HEK293 (cell line): ENCODE measurements at regions not wholly inside any gene's neighbourhood (a gene's known extent, or its start where the extent isn't known, plus 50 kb on each side); places are given as distances from the start of the nearest gene placed in this dataset.
"Not testable (repeated sequence)": the region's sequence is repeated elsewhere in the genome, so short reads cannot be mapped to it uniquely, and the experiment has no call there.

ENCODE experiments used
- CTCF ChIA-PET: fragments of 350-600 bp; formaldehyde crosslinking; extraction: SDS; loops from one replicate; lab custom pipeline; 2021; ENCODE audit warnings: antibody characterized with exemption; lab: Yijun Ruan, JAX
- POLR2A ChIA-PET: fragments of 300-600 bp; formaldehyde crosslinking; extraction: SDS; loops from one replicate; lab custom pipeline; 2020; ENCODE audit warnings: antibody characterized with exemption, inconsistent platforms; lab: Yijun Ruan, JAX
- H3K27ac ChIP-seq: fragments of 200-500 bp; sonication (Bioruptor generic); 2 replicates; pipeline ENCODE4 v1.5.1; 2014; ENCODE audit warnings: low read depth, low read length, control low read depth, inconsistent platforms; ENCODE audit errors: extremely low read depth
- H3K36me3 ChIP-seq, 2 experiments: fragments of 200-500 bp in 1 of 2; sonication (Bioruptor generic) in 1 of 2; 1 replicate in 1 of 2; 2 replicates in 1 of 2; pipeline ENCODE4 v1.5.1; 2014 to 2017; ENCODE audit warnings: inconsistent platforms in 2 of 2, low read length in 2 of 2; ENCODE audit not compliant: control insufficient read depth in 2 of 2, insufficient read depth in 1 of 2
- H3K4me1 ChIP-seq: fragments of 200-500 bp; sonication (Bioruptor generic); 2 replicates; pipeline ENCODE4 v1.5.1; 2014; ENCODE audit warnings: mild to moderate bottlenecking, low read length, inconsistent platforms; ENCODE audit not compliant: control insufficient read depth, insufficient read depth
- H3K4me3 ChIP-seq: 2 replicates; pipeline ENCODE4 v1.5.1; 2011; ENCODE audit warnings: low read depth, mild to moderate bottlenecking, control low read depth, low read length, moderate library complexity
- H3K9me3 ChIP-seq: fragments of 200-500 bp; sonication (Bioruptor generic); 2 replicates; pipeline ENCODE4 v1.5.1; 2014; ENCODE audit warnings: low read depth, low read length, inconsistent platforms; ENCODE audit not compliant: control insufficient read depth, insufficient read depth
- GLIS1 ChIP-seq: fragments of 450-650 bp; formaldehyde crosslinking; IDR thresholded peaks from 2 replicates; pipeline ENCODE4 v1.5.1; 2016; ENCODE audit warnings: missing biosample characterization, missing genetic modification characterization
- KLF8 ChIP-seq: fragments of 450-650 bp; formaldehyde crosslinking; IDR thresholded peaks from 2 replicates; pipeline ENCODE4 v1.5.1; 2016; ENCODE audit warnings: missing biosample characterization, missing genetic modification characterization
- MYNN ChIP-seq: fragments of 450-650 bp; formaldehyde crosslinking; IDR thresholded peaks from 2 replicates; pipeline ENCODE4 v1.5.1; 2016; ENCODE audit warnings: missing biosample characterization, missing genetic modification characterization, borderline replicate concordance
- SCRT1 ChIP-seq: fragments of 450-650 bp; formaldehyde crosslinking; IDR thresholded peaks from 2 replicates; pipeline ENCODE4 v1.5.1; 2016; ENCODE audit warnings: missing biosample characterization, missing genetic modification characterization, borderline replicate concordance
- SP7 ChIP-seq: fragments of 450-650 bp; formaldehyde crosslinking; IDR thresholded peaks from 2 replicates; pipeline ENCODE4 v1.5.1; 2016; ENCODE audit warnings: missing biosample characterization, missing genetic modification characterization
- ZBTB48 ChIP-seq: fragments of 450-650 bp; formaldehyde crosslinking; IDR thresholded peaks from 2 replicates; pipeline ENCODE4 v1.5.1; 2016; ENCODE audit warnings: missing biosample characterization, missing genetic modification characterization
- ZFP69B ChIP-seq: fragments of 450-650 bp; formaldehyde crosslinking; IDR thresholded peaks from 2 replicates; pipeline ENCODE4 v1.5.1; 2016; ENCODE audit warnings: missing biosample characterization, missing genetic modification characterization
- ZNF114 ChIP-seq: fragments of 450-650 bp; formaldehyde crosslinking; IDR thresholded peaks from 2 replicates; pipeline ENCODE4 v1.5.0; 2017; ENCODE audit warnings: missing biosample characterization, missing genetic modification characterization
- ZNF146 ChIP-seq: fragments of 450-650 bp; formaldehyde crosslinking; IDR thresholded peaks from 2 replicates; pipeline ENCODE4 v1.5.1; 2016; ENCODE audit warnings: missing biosample characterization, missing genetic modification characterization
- ZNF155 ChIP-seq: fragments of 450-650 bp; formaldehyde crosslinking; IDR thresholded peaks from 2 replicates; pipeline ENCODE4 v1.5.1; 2016; ENCODE audit warnings: missing biosample characterization, missing genetic modification characterization
- ZNF174 ChIP-seq: fragments of 450-650 bp; formaldehyde crosslinking; IDR thresholded peaks from 2 replicates; pipeline ENCODE4 v1.5.0; 2017; ENCODE audit warnings: missing biosample characterization, mild to moderate bottlenecking, missing genetic modification characterization
- ZNF211 ChIP-seq: fragments of 450-650 bp; formaldehyde crosslinking; IDR thresholded peaks from 2 replicates; pipeline ENCODE4 v1.5.1; 2016; ENCODE audit warnings: low read depth, missing biosample characterization, missing genetic modification characterization
- ZNF214 ChIP-seq: fragments of 450-650 bp; formaldehyde crosslinking; IDR thresholded peaks from 2 replicates; pipeline ENCODE4 v1.5.1; 2017; ENCODE audit warnings: missing biosample characterization, mild to moderate bottlenecking, missing genetic modification characterization, borderline replicate concordance
- ZNF221 ChIP-seq: fragments of 450-650 bp; formaldehyde crosslinking; IDR thresholded peaks from 2 replicates; pipeline ENCODE4 v1.5.1; 2017; ENCODE audit warnings: missing biosample characterization, missing genetic modification characterization, borderline replicate concordance
- ZNF24 ChIP-seq: fragments of 450-650 bp; formaldehyde crosslinking; IDR thresholded peaks from 2 replicates; pipeline ENCODE4 v1.5.1; 2016; ENCODE audit warnings: missing biosample characterization, missing genetic modification characterization
- ZNF302 ChIP-seq: fragments of 450-650 bp; formaldehyde crosslinking; IDR thresholded peaks from 2 replicates; pipeline ENCODE4 v1.5.1; 2016; ENCODE audit warnings: missing biosample characterization, missing genetic modification characterization, low read depth
- ZNF514 ChIP-seq: fragments of 450-650 bp; formaldehyde crosslinking; IDR thresholded peaks from 2 replicates; pipeline ENCODE4 v1.5.1; 2016; ENCODE audit warnings: missing biosample characterization, missing genetic modification characterization
- ZNF558 ChIP-seq: fragments of 450-650 bp; formaldehyde crosslinking; IDR thresholded peaks from 2 replicates; pipeline ENCODE4 v1.5.1; 2016; ENCODE audit warnings: missing biosample characterization, missing genetic modification characterization
- ZNF791 ChIP-seq: fragments of 450-650 bp; formaldehyde crosslinking; IDR thresholded peaks from 2 replicates; pipeline ENCODE4 v1.5.1; 2016; ENCODE audit warnings: missing biosample characterization, missing genetic modification characterization
- TF ChIP-seq, protein P1 (sequence below): fragments of 450-650 bp; formaldehyde crosslinking; IDR thresholded peaks from 2 replicates; pipeline ENCODE4 v1.5.1; 2016; ENCODE audit warnings: missing biosample characterization, missing genetic modification characterization, low read depth

DNA sequence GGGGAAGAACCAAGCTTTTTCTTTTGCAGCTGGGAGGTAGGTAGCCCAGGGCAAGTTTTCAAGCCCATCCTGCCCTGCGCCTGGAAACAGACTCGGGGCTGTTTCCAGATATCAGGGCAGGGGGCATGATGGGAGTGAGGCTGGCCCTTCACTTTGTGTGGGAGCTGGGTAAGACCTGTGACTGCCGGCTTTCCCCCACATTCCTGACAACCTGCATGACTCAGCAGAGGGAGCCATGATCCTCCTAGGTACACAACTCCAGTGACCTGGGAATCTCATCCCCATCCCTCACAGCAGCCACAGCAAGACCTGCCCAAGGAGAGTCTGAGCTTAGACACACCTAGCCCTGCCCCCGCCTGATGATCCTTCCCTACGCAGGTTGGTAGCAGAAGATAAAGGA, 280.8 kb downstream of the SOX4 start:
- H3K27ac ChIP-seq: no peak overlapping the region
- CTCF ChIA-PET: interaction anchor here (0.6 kb wide), 1 partner anchor 52 kb away, joined by 4 read pairs; no protein-coding TSS in a partner anchor
- no peaks in the 10 kb centered on the region; the same call in 1 of the 2 replicates for H3K9me3 ChIP-seq
- H3K4me1 ChIP-seq: no peaks in the 10 kb centered on the region
- H3K4me3 ChIP-seq: no peak overlapping the region
- POLR2A ChIA-PET: no interaction called here
- TF ChIP-seq ZNF174 (tag by site-specific recombination) (no peak), ZNF211 (tag by site-specific recombination) (no peak), ZNF302 (tag by site-specific recombination) (no peak)
- no peaks in the 10 kb centered on the region for H3K36me3 ChIP-seq

DNA sequence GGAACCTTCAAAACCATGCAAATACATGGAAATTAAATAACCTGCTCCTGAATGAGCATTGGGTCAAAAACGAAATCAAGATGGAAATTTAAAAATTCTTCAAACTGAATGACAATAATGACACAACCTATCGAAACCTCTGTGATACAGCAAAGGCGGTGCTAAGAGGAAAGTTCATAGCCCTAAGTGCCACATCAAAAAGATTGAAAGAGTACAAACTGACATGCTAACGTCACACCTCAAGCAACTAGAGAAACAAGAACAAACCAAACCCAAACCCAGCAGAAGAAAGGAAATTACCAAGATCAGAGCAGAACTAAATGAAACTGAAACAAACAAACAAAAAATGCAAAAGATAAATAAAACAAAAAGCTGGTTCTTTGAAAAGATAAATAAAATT, 283.5 kb downstream of the SOX4 start:
- H3K36me3 ChIP-seq, CTCF ChIA-PET, H3K9me3 ChIP-seq, H3K4me3 ChIP-seq, H3K4me1 ChIP-seq, H3K27ac ChIP-seq, POLR2A ChIA-PET: not testable (repeated sequence)

DNA sequence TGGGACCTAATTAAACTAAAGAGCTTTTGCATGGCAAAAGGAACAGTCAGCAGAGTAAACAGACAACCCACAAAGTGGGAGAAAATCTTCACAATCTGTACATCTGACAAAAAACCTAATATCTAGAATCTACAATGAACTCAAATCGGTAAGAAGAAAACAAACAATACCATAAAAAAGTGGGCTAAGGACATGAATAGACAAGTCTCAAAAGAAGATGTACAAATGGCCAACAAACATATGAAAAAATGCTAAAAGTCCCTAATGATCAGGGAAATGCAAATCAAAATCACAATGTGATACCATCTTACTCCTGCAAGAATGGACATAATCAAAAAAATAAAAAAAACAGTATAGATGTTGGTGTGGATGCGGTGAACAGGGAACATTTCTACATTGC, 286.7 kb downstream of the SOX4 start:
- H3K4me3 ChIP-seq, H3K36me3 ChIP-seq, POLR2A ChIA-PET, H3K4me1 ChIP-seq, CTCF ChIA-PET, H3K9me3 ChIP-seq, H3K27ac ChIP-seq: not testable (repeated sequence)
- TF ChIP-seq ZNF558: peak; percentile 95

DNA sequence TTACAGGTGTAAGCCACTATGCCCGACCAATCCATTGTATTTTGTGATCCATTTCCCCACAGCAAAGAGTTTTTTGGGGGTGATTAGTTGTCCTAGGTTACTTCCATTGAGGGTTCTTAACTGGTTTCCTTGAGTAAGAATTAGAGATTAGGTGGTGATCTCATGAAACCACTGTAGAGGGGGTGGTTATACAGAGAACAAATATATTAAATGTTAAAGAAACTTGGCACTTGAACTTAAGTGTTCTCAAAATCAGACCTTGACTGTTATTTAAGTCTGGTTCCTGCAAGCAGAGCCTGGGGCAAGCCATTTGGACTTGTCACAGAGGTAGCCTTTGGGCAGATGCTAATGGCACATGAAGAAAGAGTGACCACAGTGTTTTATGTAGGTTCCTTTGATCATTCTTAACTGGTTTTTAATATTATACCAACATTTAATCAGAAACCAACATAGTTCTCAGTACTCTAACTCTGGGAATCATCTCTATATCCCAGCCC, 288.5 kb downstream of the SOX4 start:
- H3K9me3 ChIP-seq: no peaks in the 10 kb centered on the region; the same call in 1 of the 2 replicates
- TF ChIP-seq, protein P1, sequence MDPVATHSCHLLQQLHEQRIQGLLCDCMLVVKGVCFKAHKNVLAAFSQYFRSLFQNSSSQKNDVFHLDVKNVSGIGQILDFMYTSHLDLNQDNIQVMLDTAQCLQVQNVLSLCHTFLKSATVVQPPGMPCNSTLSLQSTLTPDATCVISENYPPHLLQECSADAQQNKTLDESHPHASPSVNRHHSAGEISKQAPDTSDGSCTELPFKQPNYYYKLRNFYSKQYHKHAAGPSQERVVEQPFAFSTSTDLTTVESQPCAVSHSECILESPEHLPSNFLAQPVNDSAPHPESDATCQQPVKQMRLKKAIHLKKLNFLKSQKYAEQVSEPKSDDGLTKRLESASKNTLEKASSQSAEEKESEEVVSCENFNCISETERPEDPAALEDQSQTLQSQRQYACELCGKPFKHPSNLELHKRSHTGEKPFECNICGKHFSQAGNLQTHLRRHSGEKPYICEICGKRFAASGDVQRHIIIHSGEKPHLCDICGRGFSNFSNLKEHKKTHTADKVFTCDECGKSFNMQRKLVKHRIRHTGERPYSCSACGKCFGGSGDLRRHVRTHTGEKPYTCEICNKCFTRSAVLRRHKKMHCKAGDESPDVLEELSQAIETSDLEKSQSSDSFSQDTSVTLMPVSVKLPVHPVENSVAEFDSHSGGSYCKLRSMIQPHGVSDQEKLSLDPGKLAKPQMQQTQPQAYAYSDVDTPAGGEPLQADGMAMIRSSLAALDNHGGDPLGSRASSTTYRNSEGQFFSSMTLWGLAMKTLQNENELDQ (tag by site-specific recombination): no peak
- TF ChIP-seq SP7 (tag by site-specific recombination) (no peak), GLIS1 (tag by site-specific recombination) (no peak), KLF8 (tag by site-specific recombination) (no peak), ZNF514 (tag by site-specific recombination) (no peak), ZNF114 (tag by site-specific recombination) (no peak), ZNF214 (tag by site-specific recombination) (no peak), ZNF24 (tag by site-specific recombination) (no peak), ZNF791 (tag by site-specific recombination) (no peak), ZNF146 (tag by site-specific recombination) (no peak), ZNF211 (tag by site-specific recombination) (no peak), SCRT1 (no peak), ZBTB48 (tag by site-specific recombination) (no peak), ZNF221 (no peak), ZFP69B (tag by site-specific recombination) (no peak), ZNF155 (tag by site-specific recombination) (no peak), MYNN (tag by site-specific recombination) (no peak)
- CTCF ChIA-PET: no interaction called here
- no peaks in the 10 kb centered on the region for H3K36me3 ChIP-seq
- H3K4me1 ChIP-seq: 0 out of 2 replicates have a peak, but pooled peaks cover 4% of the 10 kb centered on the region
- H3K27ac ChIP-seq: no peak overlapping the region
- H3K4me3 ChIP-seq: no peak overlapping the region
- POLR2A ChIA-PET: no interaction called here
